ENCODE measurements at regions not wholly inside any gene's neighbourhood (a gene's known extent, or its start where the extent isn't known, plus 50 kb on each side); places are given as distances from the start of the nearest gene placed in this dataset.

GRCh38 chr2:158732573-158733429 lies 62.3 kb upstream of the DAPL1 start:
- no peak for DNase-seq

- no peak for DNase-seq
Measured at GRCh38 chr2:158733430-158733755, 61.7 kb upstream of the DAPL1 start.

GRCh38 chr2:158734442-158734841 lies 60.7 kb upstream of the DAPL1 start:
- DNase-seq = no peak

- no peak for DNase-seq
Measured at GRCh38 chr2:158735822-158736580, 59.1 kb upstream of the DAPL1 start.

GRCh38 chr2:158738363-158738762 lies 56.8 kb upstream of the DAPL1 start:
- DNase-seq = no peak

GRCh38 chr2:158740127-158740526 lies 55.0 kb upstream of the DAPL1 start:
- DNase-seq = no peak

- no peak for DNase-seq
Measured at GRCh38 chr2:158740621-158741020, 54.5 kb upstream of the DAPL1 start.

GRCh38 chr2:158741625-158742024 lies 53.5 kb upstream of the DAPL1 start:
- no peak for DNase-seq

- no peak for DNase-seq
Measured at GRCh38 chr2:158742536-158742935, 52.6 kb upstream of the DAPL1 start.

GRCh38 chr2:158743466-158743865 lies 51.7 kb upstream of the DAPL1 start:
- DNase-seq = no peak

GRCh38 chr2:158743879-158744278 lies 51.2 kb upstream of the DAPL1 start:
- DNase-seq = no peak

- peak; percentile 59 to 63 for DNase-seq
Measured at GRCh38 chr2:158745067-158745865, 49.9 kb upstream of the DAPL1 start.

All from NCI-H2081 (cell line).